ENCODE measurements at regions not wholly inside any gene's neighbourhood (a gene's known extent, or its start where the extent isn't known, plus 50 kb on each side); places are given as distances from the start of the nearest gene placed in this dataset.

DNA sequence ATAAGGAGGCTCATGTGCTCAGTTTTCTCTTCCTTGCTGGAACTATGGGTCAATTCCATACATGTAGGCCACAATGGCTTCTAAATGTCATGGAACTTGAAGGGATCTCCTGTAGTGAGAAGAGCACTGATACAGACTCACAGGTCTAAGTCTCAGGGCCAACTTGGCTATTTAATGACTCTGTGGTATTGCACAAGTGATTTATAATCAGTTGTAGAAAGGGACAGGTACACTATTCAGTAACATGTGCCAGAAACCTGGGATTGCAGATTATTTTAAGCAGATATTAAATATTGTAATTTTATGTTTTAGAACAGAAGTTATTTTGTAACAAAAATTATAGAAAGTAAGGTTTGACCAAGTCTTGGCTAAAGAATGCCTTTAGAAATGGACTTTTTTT lies 241.5 kb upstream of the PIK3R1 start (continued):
- TF ChIP-seq, protein P1, sequence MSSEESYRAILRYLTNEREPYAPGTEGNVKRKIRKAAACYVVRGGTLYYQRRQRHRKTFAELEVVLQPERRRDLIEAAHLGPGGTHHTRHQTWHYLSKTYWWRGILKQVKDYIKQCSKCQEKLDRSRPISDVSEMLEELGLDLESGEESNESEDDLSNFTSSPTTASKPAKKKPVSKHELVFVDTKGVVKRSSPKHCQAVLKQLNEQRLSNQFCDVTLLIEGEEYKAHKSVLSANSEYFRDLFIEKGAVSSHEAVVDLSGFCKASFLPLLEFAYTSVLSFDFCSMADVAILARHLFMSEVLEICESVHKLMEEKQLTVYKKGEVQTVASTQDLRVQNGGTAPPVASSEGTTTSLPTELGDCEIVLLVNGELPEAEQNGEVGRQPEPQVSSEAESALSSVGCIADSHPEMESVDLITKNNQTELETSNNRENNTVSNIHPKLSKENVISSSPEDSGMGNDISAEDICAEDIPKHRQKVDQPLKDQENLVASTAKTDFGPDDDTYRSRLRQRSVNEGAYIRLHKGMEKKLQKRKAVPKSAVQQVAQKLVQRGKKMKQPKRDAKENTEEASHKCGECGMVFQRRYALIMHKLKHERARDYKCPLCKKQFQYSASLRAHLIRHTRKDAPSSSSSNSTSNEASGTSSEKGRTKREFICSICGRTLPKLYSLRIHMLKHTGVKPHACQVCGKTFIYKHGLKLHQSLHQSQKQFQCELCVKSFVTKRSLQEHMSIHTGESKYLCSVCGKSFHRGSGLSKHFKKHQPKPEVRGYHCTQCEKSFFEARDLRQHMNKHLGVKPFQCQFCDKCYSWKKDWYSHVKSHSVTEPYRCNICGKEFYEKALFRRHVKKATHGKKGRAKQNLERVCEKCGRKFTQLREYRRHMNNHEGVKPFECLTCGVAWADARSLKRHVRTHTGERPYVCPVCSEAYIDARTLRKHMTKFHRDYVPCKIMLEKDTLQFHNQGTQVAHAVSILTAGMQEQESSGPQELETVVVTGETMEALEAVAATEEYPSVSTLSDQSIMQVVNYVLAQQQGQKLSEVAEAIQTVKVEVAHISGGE (tag by site-specific recombination; conservative IDR thresholded peaks at IDR 0.05; ENCODE audit: low read depth): no peak
- TF ChIP-seq, protein P2, sequence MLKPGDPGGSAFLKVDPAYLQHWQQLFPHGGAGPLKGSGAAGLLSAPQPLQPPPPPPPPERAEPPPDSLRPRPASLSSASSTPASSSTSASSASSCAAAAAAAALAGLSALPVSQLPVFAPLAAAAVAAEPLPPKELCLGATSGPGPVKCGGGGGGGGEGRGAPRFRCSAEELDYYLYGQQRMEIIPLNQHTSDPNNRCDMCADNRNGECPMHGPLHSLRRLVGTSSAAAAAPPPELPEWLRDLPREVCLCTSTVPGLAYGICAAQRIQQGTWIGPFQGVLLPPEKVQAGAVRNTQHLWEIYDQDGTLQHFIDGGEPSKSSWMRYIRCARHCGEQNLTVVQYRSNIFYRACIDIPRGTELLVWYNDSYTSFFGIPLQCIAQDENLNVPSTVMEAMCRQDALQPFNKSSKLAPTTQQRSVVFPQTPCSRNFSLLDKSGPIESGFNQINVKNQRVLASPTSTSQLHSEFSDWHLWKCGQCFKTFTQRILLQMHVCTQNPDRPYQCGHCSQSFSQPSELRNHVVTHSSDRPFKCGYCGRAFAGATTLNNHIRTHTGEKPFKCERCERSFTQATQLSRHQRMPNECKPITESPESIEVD (tag by site-specific recombination; IDR thresholded peaks at IDR 0.05): no peak
- TF ChIP-seq ZNF707 (tag by site-specific recombination; IDR thresholded peaks at IDR 0.05) (no peak), ZNF112 (tag by site-specific recombination; IDR thresholded peaks at IDR 0.05) (no peak), ZSCAN4 (tag by site-specific recombination; IDR thresholded peaks at IDR 0.05) (no peak), ZNF571 (tag by site-specific recombination; IDR thresholded peaks at IDR 0.05) (no peak), ZBTB17 (tag by site-specific recombination; IDR thresholded peaks at IDR 0.05) (no peak), ZNF654 (tag by site-specific recombination; IDR thresholded peaks at IDR 0.05; ENCODE audit: low read depth) (no peak), ZNF10 (tag by site-specific recombination; IDR thresholded peaks at IDR 0.05) (no peak), ZNF521 (tag by site-specific recombination; IDR thresholded peaks at IDR 0.05) (no peak), SCRT1 (tag by site-specific recombination; IDR thresholded peaks at IDR 0.05; ENCODE audit: borderline replicate concordance) (no peak)

- CTCF ChIA-PET: interaction anchor here (0.6 kb wide), 2 partner anchors 187 to 630 kb away, joined by 3 read pairs; no protein-coding TSS in a partner anchor
- Histone ChIP-seq H3K9me3 (ENCODE audit: control insufficient read depth, insufficient read depth, low read depth, low read length) (no peaks in the 10 kb centered on the region), H3K27ac (ENCODE audit: extremely low read depth, low read depth, low read length) (no peak overlapping the region), H3K4me1 (ENCODE audit: control insufficient read depth, insufficient read depth, low read length) (no peaks in the 10 kb centered on the region), H3K4me3 (ENCODE audit: low read depth, low read length) (no peak overlapping the region), H3K36me3 (ENCODE audit: control insufficient read depth in 2 of 2, insufficient read depth in 1 of 2, low read length in 2 of 2) (no peaks in the 10 kb centered on the region)
- POLR2A ChIA-PET: no interaction called here
- TF ChIP-seq YY1 (tag by site-specific recombination; IDR thresholded peaks at IDR 0.05) (no peak), ZNF561 (tag by site-specific recombination; IDR thresholded peaks at IDR 0.05; ENCODE audit: borderline replicate concordance) (no peak), WT1 (tag by site-specific recombination; IDR thresholded peaks at IDR 0.05) (no peak), IKZF3 (tag by site-specific recombination; IDR thresholded peaks at IDR 0.05) (no peak)
Observed at GRCh38 chr5:67971971-67972821, 243.4 kb upstream of the PIK3R1 start.

DNA sequence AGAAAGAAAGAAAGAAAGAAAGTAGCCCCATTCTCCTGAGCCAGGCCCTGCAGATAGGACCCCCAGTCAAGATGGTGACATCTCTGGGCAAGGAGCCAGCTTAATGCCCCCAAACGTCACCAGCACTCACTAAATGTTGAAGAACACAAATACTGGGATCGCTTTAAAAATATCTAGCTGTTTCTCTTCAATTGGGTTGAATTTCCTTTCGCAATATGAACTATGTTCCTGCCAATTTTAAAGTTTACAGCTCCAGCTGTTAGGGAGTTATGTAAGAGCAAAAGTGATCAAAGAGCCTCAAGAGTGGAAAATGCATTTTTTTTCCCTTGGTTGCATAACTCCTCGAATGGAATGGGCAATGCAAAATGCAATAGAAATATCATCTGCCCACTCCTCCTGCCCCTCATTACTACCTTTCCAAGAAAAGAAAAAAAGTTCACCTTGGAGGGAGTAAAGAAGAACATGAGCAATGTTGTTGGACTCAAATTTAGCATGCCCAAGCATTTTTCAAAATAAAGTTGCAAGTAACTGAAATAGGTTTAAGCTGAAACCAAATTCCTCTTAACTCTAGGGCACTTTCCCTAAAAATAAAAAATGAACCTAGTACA lies 244.2 kb upstream of the PIK3R1 start:
- Histone ChIP-seq H3K27ac (ENCODE audit: extremely low read depth, low read depth, low read length) (no peak overlapping the region), H3K9me3 (ENCODE audit: control insufficient read depth, insufficient read depth, low read depth, low read length) (no peaks in the 10 kb centered on the region), H3K36me3 (ENCODE audit: control insufficient read depth in 2 of 2, insufficient read depth in 1 of 2, low read length in 2 of 2) (no peaks in the 10 kb centered on the region), H3K4me3 (ENCODE audit: low read depth, low read length) (no peak overlapping the region), H3K4me1 (ENCODE audit: control insufficient read depth, insufficient read depth, low read length) (no peaks in the 10 kb centered on the region)
- CTCF ChIA-PET: no interaction called here
- POLR2A ChIA-PET: no interaction called here
- no peak for TF ChIP-seq ZNF114 (tag by site-specific recombination; IDR thresholded peaks at IDR 0.05)
- no peak for TF ChIP-seq ZNF610 (tag by site-specific recombination; IDR thresholded peaks at IDR 0.05; ENCODE audit: borderline replicate concordance)
- no peak for TF ChIP-seq ZFP3 (tag by site-specific recombination; IDR thresholded peaks at IDR 0.05; ENCODE audit: low read depth)
- TF ChIP-seq ZNF692 (tag by site-specific recombination; IDR thresholded peaks at IDR 0.05): no peak
- no peak for TF ChIP-seq KLF9 (tag by site-specific recombination; IDR thresholded peaks at IDR 0.05; ENCODE audit: low read depth)
- TF ChIP-seq ZNF362 (tag by site-specific recombination; IDR thresholded peaks at IDR 0.05): no peak
- TF ChIP-seq, protein P2 (tag by site-specific recombination; IDR thresholded peaks at IDR 0.05): no peak

All from HEK293 (cell line).